HG03378 (cell line): ENCODE measurements at regions not wholly inside any gene's neighbourhood (a gene's known extent, or its start where the extent isn't known, plus 50 kb on each side); places are given as distances from the start of the nearest gene placed in this dataset.
"Not testable (repeated sequence)": the region's sequence is repeated elsewhere in the genome, so short reads cannot be mapped to it uniquely, and the experiment has no call there.

Source experiments
- ATAC-seq: cut with Tn5 transposase; IDR thresholded peaks from one replicate; pipeline ENCODE4 v1.9.1; 2021; ENCODE audit warnings: mild to moderate bottlenecking, moderate library complexity; ENCODE audit not compliant: unreplicated experiment

DNA sequence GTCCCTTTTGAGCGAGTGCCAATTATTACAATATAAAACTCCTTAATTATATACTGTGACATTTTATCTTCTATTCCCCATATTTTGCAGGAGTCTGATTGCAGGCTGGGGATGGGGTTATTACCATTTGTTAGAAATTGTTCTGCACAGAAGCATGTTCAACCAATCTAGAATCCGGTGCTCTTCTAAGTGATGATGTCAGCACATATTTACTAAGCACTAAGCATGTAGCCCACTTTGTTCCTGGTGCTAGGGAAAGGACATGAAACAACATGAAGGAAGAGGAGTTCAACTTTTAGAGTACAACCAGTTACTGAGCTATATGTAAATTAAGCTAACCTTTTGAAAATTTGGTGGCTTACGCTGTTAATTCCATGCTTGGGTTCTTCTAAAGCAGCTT lies 52.8 kb upstream of the IL1RAPL2 start:
- ATAC-seq, result no peak

DNA sequence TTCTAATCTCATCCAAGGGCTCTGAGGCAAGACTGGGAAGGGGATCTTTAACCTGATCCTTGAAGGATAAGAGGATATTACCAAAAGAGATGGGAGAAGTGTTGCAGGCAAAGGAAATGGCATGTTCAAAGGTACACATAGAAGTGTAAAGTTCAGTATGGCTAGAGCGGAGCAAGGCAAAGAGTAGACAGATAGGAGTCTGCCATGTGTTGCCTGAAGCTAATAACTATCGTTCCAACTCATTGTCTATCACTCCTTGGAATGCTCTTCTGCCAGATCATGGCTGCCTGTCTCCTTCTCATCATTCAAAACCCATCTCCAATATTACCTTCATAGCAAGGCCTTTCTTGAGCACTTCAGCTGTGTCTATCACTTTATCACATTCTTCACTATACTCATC lies 55.2 kb upstream of the IL1RAPL2 start:
- no peak for ATAC-seq

DNA sequence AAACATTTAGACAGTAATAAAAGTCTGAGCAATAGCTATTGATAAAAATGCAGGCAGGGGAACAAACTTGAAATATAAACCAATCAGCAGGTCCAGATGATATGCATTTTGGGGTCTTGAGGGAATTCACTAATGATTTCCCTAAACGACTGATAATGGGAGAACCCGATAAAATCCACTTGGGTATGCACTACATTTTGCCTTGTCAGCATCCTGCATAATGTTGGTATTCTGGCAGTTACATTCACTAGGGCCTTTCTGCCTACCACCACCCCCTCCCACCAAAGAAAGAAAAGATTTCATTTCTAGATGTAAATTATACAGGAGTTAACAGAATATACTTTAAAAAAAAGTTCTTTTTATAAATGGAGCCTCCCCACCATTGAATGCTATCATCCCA lies 63.5 kb upstream of the IL1RAPL2 start:
- ATAC-seq, result no peak

DNA sequence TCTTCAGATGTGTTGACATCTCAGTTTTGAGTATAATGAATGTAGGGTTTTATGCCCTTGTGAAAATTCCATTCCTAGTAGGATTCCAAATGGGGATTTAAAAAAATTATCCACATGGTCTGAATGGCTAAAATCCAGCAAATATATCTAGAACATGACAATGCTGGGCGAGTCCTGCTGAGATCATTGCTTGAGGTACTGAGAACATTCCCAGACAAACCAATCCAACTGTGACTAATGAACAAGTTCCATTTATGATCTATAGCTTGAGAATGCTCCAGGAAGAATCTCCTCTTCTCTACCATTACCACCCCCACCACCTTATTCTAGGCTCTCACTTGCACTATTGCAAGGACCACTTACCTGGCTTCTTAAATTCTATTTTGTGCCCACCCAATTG lies 77.2 kb upstream of the IL1RAPL2 start:
- no peak for ATAC-seq

DNA sequence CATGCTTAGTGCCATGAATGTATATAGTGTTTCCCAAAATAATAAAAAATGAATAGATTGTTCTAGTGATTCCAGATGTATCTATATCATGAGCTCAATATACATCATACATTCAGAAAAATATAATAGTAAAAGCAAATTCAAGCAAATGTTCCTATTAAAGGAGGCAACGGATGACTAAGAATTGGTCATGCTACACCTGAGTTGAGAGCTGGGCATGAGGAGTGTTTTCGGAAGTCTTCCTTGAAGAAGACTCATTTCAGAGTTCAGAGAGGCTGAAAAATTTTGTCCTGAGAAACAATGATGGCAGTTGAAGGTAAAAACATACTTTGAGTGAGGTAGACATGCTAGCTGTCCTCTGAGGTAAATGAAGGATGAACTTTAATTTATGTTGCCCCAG lies 79.3 kb upstream of the IL1RAPL2 start:
- no peak for ATAC-seq

DNA sequence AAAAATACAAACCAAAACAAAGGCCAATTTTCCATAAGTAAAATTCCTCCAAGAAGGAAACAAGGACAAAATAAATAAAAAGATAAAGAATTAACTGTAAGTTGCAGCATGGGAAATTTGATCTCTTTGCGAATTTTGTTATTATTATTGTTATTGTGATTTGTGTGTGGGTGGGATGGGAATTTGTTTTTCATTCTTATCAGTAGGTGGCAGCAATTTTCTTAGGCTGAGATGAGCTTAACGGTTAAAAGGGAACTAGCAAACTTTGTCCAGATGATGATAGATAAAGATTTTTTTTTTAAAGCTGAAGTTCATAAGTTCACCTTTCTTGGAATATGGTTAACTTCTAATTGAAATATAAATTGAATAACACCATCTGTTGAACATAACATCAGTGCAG lies 83.2 kb upstream of the IL1RAPL2 start:
- ATAC-seq, result no peak

DNA sequence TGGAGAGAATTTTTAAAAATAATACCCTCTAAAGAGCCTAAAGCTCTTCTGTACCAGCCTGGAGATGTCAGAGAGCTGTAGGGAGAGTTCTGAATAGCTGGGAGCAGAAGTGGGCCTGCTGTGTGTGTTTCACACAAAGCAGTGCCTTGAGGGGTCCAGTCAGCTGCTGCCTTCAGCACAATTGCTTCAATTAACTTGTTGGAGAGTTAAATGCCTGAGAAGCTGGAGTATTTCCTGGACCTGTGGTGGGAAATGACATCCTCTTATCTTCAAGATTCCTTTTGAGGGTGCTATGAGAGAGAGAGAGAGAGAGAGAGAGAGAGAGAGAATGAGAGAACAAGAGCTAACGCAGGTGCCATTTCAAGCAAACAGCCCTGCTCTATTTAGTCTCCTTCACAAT lies 96.2 kb upstream of the IL1RAPL2 start:
- no peak for ATAC-seq

DNA sequence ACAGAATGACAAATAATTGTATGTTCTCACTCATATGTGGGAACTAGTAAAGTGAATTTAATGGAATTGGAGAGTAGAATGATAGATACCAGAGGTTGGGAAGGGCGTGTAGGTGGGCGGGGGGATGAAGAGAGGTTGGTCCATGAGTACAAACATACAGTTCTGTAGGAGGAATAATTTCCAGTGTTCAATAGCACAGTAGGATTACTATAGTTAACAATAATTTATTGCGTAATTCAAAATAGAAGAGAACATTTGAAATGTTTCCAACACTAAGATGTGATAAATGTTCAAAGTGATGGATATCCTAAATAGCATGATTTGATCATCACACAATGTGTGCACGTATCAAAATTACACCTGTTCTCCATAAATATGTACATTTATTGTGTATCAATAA lies 106.2 kb upstream of the IL1RAPL2 start:
- ATAC-seq, result no peak

DNA sequence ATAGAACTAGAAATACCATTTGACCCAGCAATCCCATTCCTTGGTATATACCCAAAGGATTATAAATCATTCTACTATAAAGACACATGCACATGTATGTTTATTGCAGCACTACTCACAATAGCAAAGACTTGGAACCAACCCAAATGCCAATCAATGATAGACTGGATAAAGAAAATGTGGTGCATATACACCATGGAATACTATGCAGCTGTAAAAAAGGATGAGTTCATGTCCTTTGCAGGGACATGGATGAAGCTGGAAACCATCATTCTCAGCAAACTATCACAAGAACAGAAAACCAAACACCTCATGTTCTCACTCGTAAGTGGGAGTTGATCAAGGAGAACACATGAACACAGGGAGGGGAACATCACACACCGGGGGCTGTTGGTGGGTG lies 108.9 kb upstream of the IL1RAPL2 start:
- not testable (repeated sequence) for ATAC-seq

DNA sequence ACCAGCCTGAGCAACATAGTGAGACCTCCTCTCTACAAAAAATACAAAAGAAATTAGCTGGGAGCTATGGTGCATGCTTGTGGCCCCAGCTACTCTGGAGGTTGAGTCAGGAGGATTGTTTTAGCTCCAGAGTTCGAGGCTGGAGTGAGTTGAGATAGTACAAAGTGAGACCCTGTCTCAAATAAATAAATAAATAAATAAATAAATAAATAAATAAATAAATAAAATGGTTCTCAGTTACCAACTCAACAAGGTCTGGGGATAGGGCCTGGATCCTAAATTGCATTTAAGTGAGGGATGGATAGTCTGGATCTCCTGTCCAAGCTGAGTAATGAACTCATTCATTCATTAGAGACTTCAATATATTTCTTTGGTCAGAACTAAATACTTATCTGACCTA lies 115.7 kb upstream of the IL1RAPL2 start:
- ATAC-seq, result no peak

DNA sequence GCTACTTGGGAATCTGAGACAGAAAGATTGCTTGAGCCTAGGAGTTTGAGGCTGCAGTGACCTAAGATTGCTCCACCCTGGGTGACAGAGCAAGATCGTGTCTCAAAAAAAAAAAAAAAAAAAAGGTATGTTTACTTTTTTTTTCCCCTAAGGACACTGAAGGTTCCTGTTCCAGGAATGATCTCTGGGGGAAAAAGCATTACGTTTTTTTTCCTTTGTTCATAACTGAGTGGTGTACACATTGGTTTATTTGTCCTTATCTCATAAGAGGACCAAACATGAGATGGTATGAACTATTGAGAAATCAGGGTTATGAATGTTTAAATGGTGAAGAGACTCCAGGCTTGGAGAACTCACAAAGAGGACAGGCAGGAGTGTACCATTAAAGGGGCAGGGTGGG lies 120.4 kb upstream of the IL1RAPL2 start:
- ATAC-seq, result no peak

DNA sequence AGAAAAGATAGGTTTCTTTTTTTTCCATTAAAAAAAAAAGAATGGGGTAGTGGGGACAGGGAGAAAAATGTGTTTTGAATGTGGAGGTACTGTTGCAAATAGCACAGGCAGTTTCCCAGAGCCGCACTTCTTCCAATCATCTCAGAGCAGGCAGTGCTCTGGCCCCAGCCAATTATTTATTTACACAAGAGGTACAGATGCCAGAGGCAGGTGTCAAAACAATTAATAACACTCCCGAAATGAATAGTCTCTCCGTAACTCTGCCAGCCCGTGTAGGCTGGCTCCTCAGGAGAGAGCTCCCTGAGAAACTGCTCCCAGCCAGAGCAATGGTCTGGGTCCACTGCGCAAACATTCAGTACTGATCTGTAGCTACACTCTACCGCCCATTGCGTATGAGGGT lies 130.8 kb upstream of the IL1RAPL2 start:
- ATAC-seq, result no peak

DNA sequence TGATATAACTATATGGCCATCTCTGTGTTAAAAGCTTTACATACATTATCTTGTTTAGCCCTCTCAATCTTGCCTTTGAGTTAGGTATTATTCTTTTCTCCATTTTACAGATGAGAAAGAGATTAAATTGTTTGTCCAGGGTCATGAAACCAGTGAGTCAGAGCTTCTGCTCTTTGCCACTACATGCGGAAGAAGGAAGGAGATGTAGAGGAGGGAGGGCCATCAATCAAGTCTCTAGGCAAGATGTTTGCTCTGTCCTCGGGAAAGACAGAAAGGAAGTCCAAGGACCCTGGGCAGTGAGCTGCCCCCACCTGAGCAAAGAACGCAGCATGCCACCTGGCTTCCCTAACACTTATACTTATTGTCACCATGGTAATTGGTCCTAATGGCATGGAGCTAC lies 133.7 kb upstream of the IL1RAPL2 start:
- no peak for ATAC-seq

DNA sequence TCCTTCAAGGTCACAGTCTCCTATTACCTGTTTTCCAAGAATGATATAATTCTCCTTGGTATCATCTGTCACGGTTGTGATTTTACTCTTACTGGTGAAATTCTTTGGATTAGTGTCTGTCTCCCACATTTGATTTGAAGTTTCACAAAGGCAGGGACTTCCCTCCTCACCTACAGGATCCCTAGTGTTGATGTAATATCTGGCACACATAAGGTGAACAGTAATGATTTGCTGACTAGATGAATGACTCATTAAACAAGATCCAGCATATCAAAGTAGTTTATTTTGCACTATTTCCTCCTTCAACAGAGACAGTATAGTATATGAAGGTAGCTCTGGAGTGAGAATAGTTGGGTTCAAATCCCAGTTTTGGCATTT lies 135.3 kb upstream of the IL1RAPL2 start:
- ATAC-seq, result no peak

DNA sequence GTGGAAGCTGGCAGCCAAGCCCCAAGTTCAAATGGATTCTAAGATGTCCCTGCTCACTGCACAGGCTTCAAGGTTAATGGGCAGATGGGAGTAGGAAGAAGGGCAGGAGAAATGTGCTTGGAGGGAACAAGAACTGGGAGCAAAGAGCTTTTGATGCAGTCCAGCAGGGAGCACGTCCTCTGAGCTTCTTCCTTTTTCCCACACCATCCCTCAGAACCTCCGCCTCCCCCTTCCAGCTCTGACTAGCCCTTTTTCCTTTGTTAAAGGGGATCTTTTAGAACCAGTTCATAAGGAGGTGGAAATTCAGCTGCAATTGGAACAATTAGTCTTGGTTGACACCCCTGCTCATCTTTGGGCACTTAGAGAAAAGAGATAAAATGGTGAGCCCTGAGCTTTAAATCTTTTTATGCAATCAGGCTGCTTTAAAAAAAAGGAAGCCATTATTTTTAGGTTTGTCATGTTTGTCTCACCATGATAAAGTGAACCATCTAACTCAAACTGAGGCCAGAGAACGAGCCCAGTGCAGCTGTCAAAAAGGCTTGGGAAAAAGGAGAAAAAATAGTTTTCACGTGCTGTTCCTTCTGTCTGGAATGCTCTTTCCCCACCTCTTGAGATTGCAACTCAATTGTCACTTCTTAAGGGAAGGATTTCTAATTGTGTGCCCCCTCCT lies 135.8 kb upstream of the IL1RAPL2 start:
- ATAC-seq, result no peak

DNA sequence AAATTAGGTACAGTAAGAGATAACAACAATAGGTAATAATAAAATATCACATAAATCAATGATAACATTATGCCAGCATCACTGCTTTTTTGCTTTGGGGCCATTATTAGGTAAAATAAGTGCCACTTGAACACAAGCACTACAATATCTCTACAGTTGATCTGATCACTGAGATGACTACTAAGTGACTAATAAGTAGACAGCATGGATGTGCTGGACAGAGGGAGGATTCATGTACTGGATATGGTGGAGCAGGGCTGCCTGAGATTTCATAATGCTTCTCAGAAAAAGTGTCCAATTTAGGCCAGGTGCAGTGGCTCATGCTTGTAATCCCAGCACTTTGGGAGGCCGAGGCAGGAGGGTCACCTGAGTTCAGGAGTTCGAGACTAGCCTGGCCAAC lies 137.8 kb upstream of the IL1RAPL2 start:
- no peak for ATAC-seq

DNA sequence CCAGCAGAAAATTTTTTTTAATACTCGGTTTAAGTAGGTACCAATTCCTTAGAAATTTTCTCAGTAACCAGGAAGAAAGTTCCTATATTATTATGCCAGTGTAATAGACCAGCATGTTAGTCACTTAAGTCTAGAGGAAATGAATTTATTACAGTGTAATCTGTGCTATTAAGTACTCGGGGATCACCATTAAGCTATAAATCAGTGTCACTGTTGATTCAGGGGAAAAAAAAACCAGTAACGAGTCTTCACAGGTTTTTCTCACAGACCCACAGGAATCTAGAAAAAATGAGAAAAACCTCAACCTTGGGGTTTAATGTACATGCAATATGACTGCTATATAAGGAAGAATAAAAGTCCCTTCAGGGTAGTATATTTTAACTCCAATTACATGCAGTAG lies 138.3 kb upstream of the IL1RAPL2 start:
- no peak for ATAC-seq

DNA sequence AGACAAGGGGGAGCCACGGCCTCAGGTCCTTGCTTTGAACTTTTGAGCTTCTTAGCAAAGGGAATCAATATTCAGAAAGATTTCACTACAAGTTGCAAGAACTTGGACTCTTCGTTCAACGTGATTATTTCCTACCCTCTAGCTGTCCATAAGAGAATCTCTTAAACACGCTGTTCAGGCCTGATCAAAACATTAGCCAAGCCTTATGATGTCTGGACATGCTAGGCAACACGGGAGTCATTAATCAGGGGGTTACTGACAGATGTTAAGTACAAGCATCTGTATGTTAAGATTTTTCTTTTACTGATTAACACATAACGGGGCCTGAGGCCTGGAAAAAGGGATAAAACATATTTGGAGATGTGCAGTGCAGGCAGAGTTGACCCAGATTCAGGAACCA lies 138.9 kb upstream of the IL1RAPL2 start:
- no peak for ATAC-seq

DNA sequence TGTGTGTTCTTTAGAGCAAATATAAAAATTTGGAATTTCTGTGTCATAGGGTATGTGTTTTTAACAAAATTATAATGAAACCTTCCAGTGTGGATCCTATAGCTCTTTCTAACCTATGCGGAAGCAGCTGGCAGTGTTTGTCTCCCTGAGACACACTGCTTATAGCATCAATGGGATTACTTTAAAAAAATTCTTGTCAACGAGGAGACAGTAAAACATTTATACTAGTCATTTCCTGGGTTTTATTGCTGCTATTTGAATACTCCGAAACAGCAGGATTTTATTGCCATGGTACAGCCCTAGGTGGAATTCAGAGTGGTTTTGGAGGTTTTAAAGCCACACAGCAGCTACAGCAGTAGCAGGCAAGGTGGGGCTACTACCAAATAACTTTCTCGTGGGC lies 145.1 kb upstream of the IL1RAPL2 start:
- no peak for ATAC-seq

DNA sequence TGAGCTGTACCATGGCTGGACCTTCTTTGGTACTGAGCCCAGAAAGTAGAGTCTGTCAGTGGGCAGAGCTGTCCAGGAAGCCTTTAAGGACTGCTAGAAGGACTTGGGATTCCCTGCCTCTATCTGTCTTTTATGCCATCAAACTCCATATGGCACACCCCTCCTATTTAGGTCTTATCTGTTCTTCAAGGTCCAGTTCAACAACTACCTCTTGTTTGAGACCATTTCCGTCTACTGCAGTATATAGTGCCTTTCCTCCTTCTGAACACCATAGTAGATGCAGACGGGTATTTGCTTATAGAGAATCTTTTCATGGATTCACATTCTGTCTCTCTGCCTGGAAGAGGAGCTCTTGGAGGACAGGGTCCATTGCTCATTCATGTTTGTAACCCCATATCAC lies 146.1 kb upstream of the IL1RAPL2 start:
- ATAC-seq, result no peak

DNA sequence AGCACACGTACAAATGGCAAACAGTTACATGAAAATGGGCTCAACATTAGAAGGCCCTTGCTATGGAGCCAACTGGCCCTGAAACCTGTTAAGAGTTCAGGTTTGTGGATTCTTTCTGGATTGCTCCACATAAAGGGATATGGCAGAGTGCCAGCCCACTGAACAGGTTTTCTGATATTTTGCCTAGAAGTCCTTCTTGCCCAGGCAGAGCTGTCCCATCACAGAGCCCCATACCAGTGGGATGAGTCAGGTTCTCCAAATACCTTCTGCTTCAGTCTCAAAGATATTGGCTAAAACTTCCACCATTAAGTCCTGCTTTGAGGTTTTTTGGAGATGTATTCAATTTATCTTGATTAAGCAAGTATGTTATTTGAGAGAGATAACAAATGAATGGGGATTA lies 146.8 kb upstream of the IL1RAPL2 start:
- no peak for ATAC-seq

DNA sequence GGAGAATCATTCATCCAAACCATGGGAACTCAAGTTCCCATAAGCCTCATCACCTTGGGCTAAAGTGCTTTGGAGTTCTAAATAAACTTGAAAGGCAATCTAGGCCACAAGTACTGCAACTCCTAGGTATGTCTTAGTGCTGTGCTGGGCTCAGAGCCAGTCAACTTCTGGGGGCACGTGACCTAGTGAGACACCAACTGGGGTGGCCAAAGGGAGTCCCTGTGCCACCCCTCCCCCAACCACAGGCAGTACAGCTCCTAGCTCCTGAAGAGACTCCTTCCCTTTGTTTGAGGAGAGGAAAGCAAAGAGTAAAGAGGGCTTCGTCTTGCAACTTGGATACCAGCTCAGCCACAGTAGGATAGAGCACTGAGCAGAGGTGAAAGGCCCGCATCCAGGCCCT lies 154.2 kb upstream of the IL1RAPL2 start:
- ATAC-seq, result no peak

DNA sequence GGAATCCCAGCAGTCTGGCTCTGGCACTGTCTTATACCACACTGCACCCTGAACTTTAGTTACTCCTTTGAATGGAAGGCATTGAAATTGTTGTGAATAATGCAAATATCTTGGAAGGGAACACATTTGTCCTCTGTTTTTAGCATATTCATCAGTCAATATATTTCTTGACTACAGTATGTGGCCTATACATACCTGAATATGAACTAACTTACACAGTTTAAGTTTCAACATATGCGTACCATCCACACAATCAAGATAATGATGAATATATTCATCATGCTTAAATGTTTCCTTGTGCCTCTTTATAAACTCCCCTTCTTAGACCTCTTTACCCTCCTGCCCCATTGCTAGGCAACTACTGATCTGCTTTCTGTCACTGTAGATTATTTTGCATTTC lies 145.7 kb upstream of the ESX1 start:
- no peak for ATAC-seq

DNA sequence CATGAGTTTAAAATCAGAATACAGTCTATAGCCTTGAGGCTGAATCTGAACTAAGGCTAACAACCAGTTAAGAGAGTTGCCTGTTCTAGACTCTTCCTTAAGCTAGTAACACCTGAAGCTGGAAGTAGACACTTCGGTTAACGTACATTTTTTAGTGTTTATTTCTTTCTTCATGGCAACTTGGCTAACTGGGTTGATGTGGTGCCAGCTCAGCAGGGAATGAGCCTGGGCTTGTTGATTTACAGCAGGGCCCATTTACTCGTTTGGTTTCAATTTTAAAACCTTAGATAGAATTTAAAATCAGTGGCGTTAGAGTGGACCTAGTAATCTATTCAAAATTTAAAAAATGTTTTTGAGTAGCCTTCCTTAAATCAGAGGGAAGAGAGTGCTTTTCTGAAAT lies 137.6 kb upstream of the ESX1 start:
- ATAC-seq, result no peak
